NCI-H2227 (cell line): ENCODE measurements at regions not wholly inside any gene's neighbourhood (a gene's known extent, or its start where the extent isn't known, plus 50 kb on each side); places are given as distances from the start of the nearest gene placed in this dataset.
"Not testable (repeated sequence)": the region's sequence is repeated elsewhere in the genome, so short reads cannot be mapped to it uniquely, and the experiment has no call there.

Source experiments
- DNase-seq: peaks from one replicate; lab custom pipeline; 2025; ENCODE audit not compliant: unreplicated experiment; lab: John Stamatoyannopoulos, UW

GRCh38 chr22:15772337-15772736 is 82.5 kb downstream of the POTEH start:
- DNase-seq = not testable (repeated sequence)

- not testable (repeated sequence) for DNase-seq
These were observed 85.3 kb downstream of the POTEH start for GRCh38 chr22:15775118-15775517.

- peak; percentile 87 for DNase-seq
These were observed 86.1 kb downstream of the POTEH start for GRCh38 chr22:15775670-15776669.

GRCh38 chr22:15776727-15777126 is 86.9 kb downstream of the POTEH start:
- not testable (repeated sequence) for DNase-seq

DNA sequence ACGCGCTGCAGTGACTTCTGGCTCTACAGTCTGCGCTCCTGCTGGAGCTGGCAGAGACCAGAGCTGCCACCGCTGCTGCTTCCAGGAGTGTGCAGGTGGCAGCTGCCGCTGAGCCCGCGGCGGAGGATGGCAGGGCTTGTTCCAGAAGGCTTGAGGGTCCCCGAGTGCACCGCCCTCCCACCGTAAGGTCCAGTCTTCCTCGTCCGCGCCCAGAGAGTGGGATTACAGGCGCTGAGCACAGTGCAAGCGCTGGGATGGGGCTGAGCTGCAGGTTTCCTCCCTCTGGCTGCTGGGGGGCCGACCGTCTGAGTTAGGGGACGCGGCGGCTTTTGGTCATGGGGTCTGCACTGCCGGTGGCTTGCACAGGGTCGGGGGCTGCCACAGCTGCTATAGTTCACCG is 87.3 kb downstream of the POTEH start:
- DNase-seq = not testable (repeated sequence)

- not testable (repeated sequence) for DNase-seq
These were observed 87.7 kb downstream of the POTEH start for GRCh38 chr22:15777557-15777956.

- not testable (repeated sequence) for DNase-seq
These were observed 88.5 kb downstream of the POTEH start for GRCh38 chr22:15778366-15778765.

- DNase-seq = not testable (repeated sequence)
These were observed 91.8 kb downstream of the POTEH start for GRCh38 chr22:15781652-15782051.

DNA sequence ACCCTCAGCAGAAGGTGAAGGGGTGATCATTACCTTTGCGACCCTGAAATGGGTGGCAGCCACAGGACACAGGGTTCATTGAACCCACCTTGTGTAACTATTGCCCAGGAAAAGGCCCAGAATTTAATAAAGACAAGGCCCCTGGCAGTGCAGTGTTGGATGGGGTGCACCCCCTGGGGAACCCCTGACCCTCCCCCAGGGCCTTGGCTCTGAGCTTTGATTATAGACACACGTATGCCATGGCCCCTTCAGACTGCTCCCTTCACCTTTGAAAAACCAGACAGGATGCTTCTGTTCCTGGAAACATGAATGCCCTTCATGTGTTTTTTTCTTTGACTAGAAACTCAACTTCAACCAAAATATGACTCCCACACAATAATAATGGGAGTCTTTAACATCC is 93.1 kb downstream of the POTEH start:
- DNase-seq = not testable (repeated sequence)

DNA sequence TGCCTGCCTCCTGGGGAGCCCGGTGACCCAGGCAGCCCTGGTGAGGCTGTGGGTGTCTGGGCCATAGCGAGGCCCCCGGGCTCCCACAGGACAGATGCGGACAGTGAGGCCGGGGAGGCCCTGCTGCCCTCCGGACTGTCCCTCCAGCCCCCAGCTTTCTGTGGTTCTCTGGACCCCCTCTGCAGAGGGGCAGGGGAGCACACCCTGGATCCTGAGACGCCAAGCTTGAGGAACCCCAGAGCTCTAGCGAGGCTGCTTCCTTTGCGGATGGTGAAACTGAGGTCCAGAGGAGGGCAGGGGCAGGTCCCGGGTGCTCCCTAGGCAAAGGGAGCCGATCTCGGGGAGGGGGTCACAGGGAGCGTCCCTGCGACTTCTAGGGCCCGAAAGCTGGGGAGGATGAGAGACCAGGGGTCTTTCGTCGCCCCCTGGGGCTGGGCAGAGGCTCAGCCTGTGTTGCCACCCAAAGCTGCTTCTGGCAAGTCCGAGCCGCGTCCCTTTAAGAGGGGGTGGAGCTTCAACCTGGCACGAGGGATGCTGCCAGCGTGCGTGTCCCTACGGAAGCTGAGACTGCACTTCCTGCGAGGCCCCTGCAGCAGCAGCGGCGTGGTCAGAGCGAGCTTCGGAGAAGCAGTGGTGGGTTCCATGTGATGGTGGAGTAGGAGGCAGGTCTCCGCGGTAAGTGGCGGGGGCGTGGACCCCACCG is 94.7 kb downstream of the POTEH start:
- not testable (repeated sequence) for DNase-seq

DNA sequence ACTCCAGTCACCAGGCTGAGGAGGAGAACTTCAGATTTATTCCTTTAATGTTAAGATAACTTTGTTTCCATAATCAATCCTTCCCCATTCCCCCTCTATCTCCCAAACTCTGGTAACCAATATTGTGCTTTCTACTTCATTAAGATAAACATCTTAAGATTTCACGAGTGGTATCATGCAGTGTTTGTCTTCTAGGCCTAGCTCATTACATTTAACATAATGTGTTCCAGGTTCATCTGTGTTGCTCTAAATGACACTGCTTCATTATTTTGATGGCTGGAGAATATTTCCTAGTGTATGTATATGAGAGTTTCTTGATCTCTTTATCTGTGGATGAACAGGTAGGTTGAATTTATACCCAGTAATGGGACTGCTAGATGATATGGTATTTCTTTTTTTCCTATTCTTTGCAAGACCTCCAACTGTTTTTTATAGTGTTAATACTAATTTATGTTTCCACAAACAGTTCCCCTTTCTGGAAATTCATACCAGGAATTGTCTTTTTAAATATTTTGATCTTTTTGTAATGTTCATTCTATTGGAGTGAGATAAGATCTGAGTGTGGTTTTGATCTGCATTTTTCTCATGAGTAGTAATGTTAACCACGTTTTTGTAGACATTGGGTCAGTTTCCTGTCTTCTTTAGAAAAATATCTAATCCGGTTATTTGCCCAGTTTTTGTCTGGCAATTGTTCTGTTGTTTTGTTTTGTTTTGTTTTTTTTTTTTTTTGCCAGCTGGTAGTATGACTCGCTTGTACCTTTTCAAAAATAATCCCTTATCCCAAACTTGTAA is 97.3 kb downstream of the POTEH start:
- not testable (repeated sequence) for DNase-seq

DNA sequence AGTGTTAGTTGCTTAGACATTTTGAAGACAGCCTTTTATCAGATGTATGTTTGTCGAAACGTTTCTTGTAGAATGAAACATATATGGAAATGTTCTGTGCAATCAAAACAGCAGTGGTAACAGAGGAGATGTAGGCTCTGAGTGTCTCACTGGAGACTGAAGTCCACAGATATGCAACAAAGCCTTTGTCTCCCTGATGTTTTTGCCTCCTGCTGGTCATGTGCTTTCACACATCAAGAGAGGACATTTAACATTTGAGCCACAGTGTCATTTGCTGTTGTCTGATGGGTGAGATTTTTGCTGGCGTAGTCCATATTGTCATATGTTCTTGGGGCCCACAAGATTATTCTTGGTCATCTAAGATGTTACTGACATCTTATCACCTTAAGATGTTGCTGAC is 101.7 kb downstream of the POTEH start:
- not testable (repeated sequence) for DNase-seq

- not testable (repeated sequence) for DNase-seq
These were observed 110.1 kb downstream of the POTEH start for GRCh38 chr22:15799935-15800334.

DNA sequence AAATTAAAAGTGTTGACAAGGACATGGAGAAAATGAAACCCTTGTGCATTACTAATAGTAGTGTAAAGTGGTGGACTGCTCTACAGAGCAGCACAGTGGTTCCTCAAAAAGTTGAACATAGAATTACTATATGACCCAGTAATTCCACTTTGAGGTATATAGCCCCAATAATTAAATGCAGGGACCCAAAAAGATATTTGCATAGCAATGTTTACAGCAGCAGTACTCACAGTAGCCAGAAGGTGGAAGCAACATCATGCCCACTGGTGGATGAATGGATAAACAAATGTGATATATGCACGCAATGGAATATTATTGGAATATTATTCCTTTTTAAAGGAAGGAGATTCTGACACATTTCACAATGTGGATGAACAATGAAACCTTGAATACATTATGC is 121.3 kb downstream of the POTEH start:
- not testable (repeated sequence) for DNase-seq

DNA sequence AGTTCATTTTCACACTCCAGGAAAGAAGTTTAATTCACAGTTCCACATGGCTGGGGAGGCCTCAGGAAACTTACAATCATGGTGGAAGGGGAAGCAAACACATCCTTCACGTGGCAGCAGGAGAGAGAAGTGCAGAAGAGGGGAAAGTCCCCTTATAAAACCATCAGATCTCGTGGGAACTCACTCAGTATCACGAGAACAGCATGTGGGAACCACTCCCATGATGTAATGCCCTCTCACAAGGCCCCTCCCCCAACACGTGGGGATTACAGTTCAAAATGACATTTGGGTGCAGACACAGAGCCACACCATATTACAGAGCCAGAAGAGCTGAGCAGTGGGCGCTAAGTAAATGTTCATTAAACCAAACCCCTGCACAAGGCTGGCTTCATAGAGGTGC is 126.0 kb downstream of the POTEH start:
- not testable (repeated sequence) for DNase-seq

DNA sequence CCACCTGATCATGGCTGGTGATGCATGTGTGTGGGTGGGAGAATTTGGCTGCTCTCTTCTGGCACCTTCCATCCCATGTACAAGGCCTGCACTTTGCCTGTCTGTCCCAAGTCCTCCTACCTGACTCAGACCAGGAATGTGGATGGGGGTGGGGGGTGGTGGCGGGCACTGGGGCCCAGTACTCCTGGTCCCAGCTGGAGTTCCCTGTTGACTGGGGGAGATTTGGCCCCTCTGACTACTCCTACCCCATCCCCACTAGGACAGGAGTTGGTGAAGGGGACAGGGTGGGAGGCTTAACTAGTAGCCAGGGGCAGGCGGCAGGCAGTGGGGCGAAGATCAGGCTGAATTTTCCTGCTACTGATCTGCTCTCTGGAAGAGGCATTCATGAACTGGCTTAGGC is 126.6 kb downstream of the POTEH start:
- DNase-seq = not testable (repeated sequence)

DNA sequence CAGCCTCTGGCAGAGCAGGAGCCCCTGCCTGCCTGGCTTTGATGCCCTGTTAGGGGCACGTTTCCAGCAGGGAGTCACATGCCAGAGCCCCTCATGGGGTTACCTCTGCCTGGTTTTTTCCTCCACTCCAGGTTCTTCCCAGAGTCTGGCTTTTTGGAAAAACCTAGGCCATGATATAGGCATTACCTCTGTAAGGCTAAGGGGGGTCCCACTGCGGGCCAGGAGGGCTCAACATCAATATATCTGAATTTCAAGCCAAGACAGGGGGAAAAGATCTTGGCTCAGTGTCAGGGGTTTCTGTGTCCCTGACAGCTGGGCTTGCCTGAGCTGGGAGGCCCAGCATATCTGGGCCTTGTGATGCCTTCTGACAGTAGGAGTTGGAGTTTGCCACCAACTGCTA is 127.4 kb downstream of the POTEH start:
- not testable (repeated sequence) for DNase-seq

DNA sequence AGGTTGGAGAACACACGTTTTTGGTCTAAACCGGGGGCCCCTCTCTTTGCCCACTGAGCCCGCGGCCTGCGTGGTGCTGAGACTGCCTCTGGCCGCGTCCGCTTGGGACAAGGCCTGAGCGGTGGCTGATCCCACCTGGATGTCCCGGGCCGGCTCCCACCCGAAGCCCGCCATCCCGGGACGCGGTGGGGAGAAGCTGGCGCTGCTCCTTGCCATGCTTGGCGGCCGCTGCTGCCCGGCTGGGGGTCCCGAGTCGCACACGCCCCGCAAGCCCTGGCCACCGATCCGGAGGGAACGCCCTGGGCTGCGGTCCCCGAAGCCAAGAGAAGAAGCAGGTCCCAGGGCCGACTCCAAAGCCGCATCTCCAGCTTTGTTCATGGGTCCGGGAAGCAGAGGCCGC is 130.1 kb downstream of the POTEH start:
- not testable (repeated sequence) for DNase-seq

GRCh38 chr22:15821088-15821487 is 131.3 kb downstream of the POTEH start:
- not testable (repeated sequence) for DNase-seq

GRCh38 chr22:15822001-15822400 is 132.2 kb downstream of the POTEH start:
- not testable (repeated sequence) for DNase-seq

GRCh38 chr22:15823178-15823577 is 133.4 kb downstream of the POTEH start:
- DNase-seq = not testable (repeated sequence)
